ENCODE measurements at regions not wholly inside any gene's neighbourhood (a gene's known extent, or its start where the extent isn't known, plus 50 kb on each side); places are given as distances from the start of the nearest gene placed in this dataset.
A peak's percentile ranks its signal among the peaks of the same experiment; 100 is the strongest.
"Not testable (repeated sequence)": the region's sequence is repeated elsewhere in the genome, so short reads cannot be mapped to it uniquely, and the experiment has no call there.

DNA sequence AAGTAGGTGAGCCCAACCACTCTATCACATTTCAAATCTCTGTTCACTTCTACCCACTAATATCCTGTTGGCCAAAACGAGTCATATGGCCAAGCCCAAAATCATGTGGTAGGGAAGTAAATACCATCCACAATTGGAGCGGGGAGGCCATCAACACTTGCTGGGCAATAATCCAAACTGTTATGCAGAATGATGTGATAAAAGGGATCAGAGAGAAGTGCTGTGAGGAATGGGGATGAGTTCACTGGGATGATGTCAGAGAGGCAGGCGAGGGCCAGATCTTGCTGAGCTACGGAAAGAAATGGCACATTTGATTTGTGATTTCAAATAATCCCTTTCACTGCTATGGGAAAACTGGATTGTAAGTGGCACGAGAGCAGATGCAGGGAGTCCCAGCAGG lies 188.4 kb downstream of the NPIPA8 start:
- not testable (repeated sequence) for DNase-seq (ENCODE audit: low spot score)

DNA sequence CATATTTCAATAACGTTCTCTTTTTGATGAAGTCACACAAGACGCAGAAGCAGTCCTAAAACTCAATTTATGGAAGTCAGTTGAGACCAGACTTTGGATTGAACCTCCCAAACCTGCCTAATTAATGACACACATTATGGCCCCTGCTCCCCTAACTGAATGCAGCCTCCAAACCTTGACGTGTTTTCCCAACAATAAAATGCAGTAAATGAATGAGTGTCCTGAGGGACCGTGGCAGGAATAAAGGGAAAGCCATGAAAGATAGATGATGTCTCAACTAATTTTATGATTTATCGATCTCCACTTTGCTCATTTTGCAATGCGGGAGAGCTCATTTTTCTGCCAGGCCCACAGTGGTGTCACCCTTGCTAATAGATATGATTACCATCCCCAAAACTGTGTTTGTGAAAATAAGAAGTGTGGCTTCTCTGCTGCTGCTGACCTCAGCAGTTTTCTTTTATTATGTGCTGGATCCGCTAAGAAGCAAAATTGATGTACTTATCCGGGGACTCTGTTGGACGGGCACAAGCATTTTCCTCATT lies 189.9 kb downstream of the NPIPA8 start:
- DNase-seq (ENCODE audit: low spot score) = not testable (repeated sequence)

- DNase-seq (ENCODE audit: low spot score) = not testable (repeated sequence)
Observed at GRCh38 chr16:18142066-18142465, 194.5 kb downstream of the NPIPA8 start.

GRCh38 chr16:18136288-18136687 lies 200.2 kb downstream of the NPIPA8 start:
- DNase-seq (ENCODE audit: low spot score) = not testable (repeated sequence)

DNA sequence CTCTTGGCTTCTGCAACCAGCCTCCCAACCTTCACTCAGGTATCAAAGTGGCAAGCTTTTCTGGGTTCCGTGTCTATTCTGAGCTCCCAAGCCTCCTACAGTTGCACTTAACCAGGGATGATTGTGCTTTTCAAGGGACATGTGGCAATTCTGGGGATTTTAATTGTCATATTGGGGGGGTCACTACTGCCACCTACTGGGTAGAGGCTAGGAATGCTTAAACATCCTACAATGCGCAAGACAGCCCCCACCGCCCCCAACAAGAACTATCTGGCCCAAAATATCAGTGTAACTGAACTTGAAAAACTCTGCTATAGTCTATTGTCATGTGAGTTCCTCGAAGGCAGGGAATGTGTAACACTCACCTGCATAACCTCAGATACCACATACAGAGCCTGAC lies 201.5 kb downstream of the NPIPA8 start:
- DNase-seq (ENCODE audit: low spot score) = not testable (repeated sequence)

GRCh38 chr16:18131587-18131986 lies 204.9 kb downstream of the NPIPA8 start:
- DNase-seq (ENCODE audit: low spot score) = not testable (repeated sequence)

DNA sequence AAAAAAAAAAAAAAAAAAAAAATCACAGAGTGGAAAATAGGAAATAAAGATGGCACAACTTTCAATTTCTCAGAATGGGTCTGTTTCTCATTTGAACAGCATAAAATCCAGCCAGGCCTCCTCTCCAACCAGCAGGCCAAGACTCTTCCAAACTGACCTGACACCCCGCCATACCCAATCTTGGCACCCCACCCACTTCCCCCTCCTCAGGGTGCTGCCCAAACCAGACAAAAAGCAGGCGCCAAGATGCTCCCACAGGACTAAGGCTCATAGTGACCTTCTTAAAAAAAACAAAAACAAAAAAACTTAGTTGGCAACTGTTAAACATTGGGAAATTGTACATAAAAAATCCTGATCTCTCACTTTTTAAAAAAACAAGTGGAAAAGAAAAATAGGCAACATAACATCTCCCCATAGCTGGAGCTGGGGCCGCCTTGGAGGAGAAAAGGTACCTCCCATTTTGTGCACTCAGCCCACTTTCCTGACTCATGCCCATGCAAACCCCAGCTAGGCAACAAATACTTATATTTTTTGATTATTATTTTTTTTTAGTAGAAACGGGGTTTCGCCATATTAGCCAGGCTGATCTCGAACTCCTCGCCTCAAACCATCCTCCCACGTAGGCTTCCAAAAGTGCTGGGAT lies 205.9 kb downstream of the NPIPA8 start:
- not testable (repeated sequence) for DNase-seq (ENCODE audit: low spot score)

- not testable (repeated sequence) for DNase-seq (ENCODE audit: low spot score)
Observed at GRCh38 chr16:18127033-18127432, 209.5 kb downstream of the NPIPA8 start.

DNA sequence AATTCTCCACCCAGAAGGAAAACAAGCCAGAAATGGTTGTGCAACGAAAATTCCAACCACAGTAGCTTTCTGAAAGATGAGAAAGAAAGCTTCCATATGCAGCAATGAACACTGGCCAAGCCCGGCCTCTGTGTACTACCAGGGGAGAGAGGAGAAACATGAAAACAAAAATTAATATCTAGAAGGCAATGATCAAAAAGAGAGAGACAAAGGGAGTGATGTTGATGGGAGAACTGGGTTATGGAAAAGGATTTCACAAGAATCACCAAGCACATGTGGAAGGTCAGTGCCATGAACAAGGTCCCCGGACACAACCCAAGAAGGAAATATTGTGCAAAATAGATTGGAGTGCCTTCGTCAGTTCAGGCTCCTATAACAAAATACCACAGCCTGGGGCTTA lies 217.4 kb downstream of the NPIPA8 start:
- DNase-seq (ENCODE audit: low spot score) = not testable (repeated sequence)

- not testable (repeated sequence) for DNase-seq (ENCODE audit: low spot score)
Observed at GRCh38 chr16:18118684-18119083, 217.9 kb downstream of the NPIPA8 start.

- peak; percentile 42 for DNase-seq (ENCODE audit: low spot score)
Observed at GRCh38 chr16:18118071-18118470, 218.5 kb downstream of the NPIPA8 start.

DNA sequence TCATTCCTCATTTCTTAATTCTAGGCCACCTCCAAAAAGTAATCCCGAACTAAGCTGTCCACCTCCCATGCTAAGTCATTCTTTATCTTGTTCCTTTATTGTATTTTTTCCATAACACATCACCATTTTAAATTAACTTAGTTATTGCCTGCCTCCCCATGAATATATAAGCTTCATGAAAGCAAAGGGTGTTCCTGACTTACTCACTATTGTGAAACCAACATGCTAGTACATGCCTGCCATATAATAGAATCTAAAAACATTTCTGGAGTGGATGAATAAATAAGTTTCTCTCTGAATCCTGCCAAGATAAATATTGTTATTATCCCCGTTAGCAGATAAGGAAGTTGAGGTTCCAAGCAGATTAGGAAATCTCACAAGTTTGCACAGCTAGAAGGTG lies 232.1 kb downstream of the NPIPA8 start:
- not testable (repeated sequence) for DNase-seq (ENCODE audit: low spot score)

- DNase-seq (ENCODE audit: low spot score) = not testable (repeated sequence)
Observed at GRCh38 chr16:18101077-18101476, 235.5 kb downstream of the NPIPA8 start.

DNA sequence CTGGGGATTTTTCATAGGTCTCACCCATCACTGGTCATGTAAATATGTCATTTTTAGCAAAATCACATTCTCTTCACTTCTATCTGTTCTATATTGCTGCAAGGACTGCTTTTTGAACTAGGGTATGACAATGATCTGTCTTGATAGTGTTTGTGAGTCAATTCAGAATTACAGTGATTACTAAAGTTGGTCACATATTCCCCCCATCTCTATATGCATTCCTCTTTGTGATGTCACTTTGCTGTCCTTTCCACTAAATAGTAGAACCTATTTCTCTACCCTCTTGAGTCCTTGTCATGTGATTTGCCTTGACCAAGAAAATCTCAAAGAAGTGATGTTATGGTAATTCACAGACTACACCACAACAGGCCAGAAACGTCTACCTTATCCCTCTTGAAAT lies 243.9 kb downstream of the NPIPA8 start:
- DNase-seq (ENCODE audit: low spot score) = not testable (repeated sequence)

- not testable (repeated sequence) for DNase-seq (ENCODE audit: low spot score)
Observed at GRCh38 chr16:18080658-18081363, 255.7 kb downstream of the NPIPA8 start.

GRCh38 chr16:18077910-18078309 lies 258.6 kb downstream of the NPIPA8 start:
- DNase-seq (ENCODE audit: low spot score) = not testable (repeated sequence)

DNA sequence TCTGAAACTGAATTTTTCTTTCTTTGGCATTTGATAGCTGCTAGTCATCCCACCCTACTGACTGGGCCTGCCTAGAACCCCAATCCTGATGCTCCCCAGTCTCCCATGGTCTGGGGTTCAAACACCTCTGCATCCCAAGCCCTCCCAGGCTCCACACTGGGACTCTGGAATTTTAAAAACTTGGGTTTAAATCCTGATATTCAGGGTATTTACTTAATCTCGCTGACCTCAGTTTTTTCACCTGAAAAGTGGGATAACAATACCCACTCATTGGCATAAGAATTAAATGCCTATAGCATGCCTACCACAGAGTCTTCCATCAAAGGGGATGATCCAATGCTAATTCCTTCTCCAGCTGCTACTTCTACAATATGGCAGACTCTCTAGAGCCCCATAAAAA lies 264.4 kb downstream of the NPIPA8 start:
- DNase-seq (ENCODE audit: low spot score) = no peak

- DNase-seq (ENCODE audit: low spot score) = no peak
Observed at GRCh38 chr16:18069683-18070082, 266.9 kb downstream of the NPIPA8 start.

DNA sequence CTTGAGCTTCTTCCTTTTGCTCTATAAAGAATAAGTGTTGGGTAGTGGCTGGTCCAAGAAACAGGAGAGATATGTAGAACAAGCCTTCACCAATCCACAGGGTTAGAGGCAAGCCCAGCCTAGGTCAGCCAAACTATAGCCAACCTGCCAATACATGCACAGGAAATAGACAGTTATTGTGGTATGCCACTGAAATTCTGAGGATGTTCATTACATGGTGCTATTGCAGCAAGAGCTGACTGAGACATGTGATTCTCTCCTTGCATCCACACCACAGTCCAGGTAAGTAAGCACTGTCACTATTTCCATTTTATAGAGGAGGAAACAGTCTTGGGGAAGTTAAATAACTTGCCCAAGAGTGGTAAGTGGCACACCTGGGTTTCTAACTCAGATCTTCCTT lies 268.1 kb downstream of the NPIPA8 start:
- no peak for DNase-seq (ENCODE audit: low spot score)

DNA sequence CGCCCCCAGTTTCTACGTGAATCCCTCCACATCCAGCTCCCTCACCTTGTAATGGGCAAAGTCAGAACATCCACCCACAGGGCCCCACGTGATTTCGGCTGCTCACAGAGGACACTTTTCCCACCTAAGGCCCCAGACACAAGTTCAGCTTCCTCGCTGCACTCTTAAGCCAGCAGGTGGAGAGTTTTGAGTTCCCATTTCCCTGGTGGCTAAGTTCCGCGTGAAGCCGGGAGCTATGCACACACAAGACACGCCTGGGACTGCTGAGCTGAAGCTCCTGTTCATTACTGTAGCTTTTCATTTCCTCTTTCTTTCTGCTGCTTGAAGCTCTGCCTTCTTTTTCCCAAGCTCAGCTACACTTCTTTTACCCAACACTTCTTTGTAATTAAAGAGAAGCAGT lies 273.8 kb downstream of the NPIPA8 start:
- no peak for DNase-seq (ENCODE audit: low spot score)

- DNase-seq (ENCODE audit: low spot score) = no peak
Observed at GRCh38 chr16:18060351-18060750, 276.2 kb downstream of the NPIPA8 start.

GRCh38 chr16:18059577-18059976 lies 277.0 kb downstream of the NPIPA8 start:
- DNase-seq (ENCODE audit: low spot score) = no peak

GRCh38 chr16:18059089-18059488 lies 277.4 kb downstream of the NPIPA8 start:
- DNase-seq (ENCODE audit: low spot score) = no peak
